ENCODE measurements at regions not wholly inside any gene's neighbourhood (a gene's known extent, or its start where the extent isn't known, plus 50 kb on each side); places are given as distances from the start of the nearest gene placed in this dataset.
A peak's percentile ranks its signal among the peaks of the same experiment; 100 is the strongest.

GRCh38 chr7:26065652-26066051, 86.3 kb upstream of the NFE2L3 start:
- DNase-seq, result no peak

- no peak for DNase-seq
Measured at GRCh38 chr7:26066736-26067135, 85.3 kb upstream of the NFE2L3 start.

GRCh38 chr7:26070290-26070689, 81.7 kb upstream of the NFE2L3 start:
- DNase-seq, result no peak

- no peak for DNase-seq
Measured at GRCh38 chr7:26071622-26072456, 80.2 kb upstream of the NFE2L3 start.

GRCh38 chr7:26073041-26073440, 79.0 kb upstream of the NFE2L3 start:
- DNase-seq, result no peak

GRCh38 chr7:26074919-26075318, 77.1 kb upstream of the NFE2L3 start:
- DNase-seq, result no peak

GRCh38 chr7:26076691-26077090, 75.3 kb upstream of the NFE2L3 start:
- DNase-seq, result no peak

GRCh38 chr7:26078437-26079336, 73.3 kb upstream of the NFE2L3 start:
- DNase-seq, result peak; percentile 45

GRCh38 chr7:26081638-26082037, 70.4 kb upstream of the NFE2L3 start:
- DNase-seq, result no peak

- no peak for DNase-seq
Measured at GRCh38 chr7:26083113-26083512, 68.9 kb upstream of the NFE2L3 start.

- no peak for DNase-seq
Measured at GRCh38 chr7:26084418-26084817, 67.6 kb upstream of the NFE2L3 start.

GRCh38 chr7:26085771-26086170, 66.2 kb upstream of the NFE2L3 start:
- DNase-seq, result no peak

- DNase-seq, result no peak
Measured at GRCh38 chr7:26087321-26088091, 64.5 kb upstream of the NFE2L3 start.

GRCh38 chr7:26089469-26089868, 62.5 kb upstream of the NFE2L3 start:
- peak; percentile 81 for DNase-seq

GRCh38 chr7:26090927-26091519, 61.0 kb upstream of the NFE2L3 start:
- DNase-seq, result peak; percentile 46

GRCh38 chr7:26091933-26092332, 60.1 kb upstream of the NFE2L3 start:
- no peak for DNase-seq

- no peak for DNase-seq
Measured at GRCh38 chr7:26093023-26093422, 59.0 kb upstream of the NFE2L3 start.

- DNase-seq, result no peak
Measured at GRCh38 chr7:26096136-26096535, 55.9 kb upstream of the NFE2L3 start.

- no peak for DNase-seq
Measured at GRCh38 chr7:26097837-26098668, 53.9 kb upstream of the NFE2L3 start.

- no peak for DNase-seq
Measured at GRCh38 chr7:26099236-26099635, 52.8 kb upstream of the NFE2L3 start.

- peak; percentile 65 for DNase-seq
Measured at GRCh38 chr7:26100406-26101339, 51.3 kb upstream of the NFE2L3 start.
